Erythroblast (primary cell): ENCODE measurements at regions not wholly inside any gene's neighbourhood (a gene's known extent, or its start where the extent isn't known, plus 50 kb on each side); places are given as distances from the start of the nearest gene placed in this dataset.

Experiments used
- GATA1 ChIP-seq: IDR thresholded peaks from 2 replicates; pipeline ENCODE4 v1.6.1; 2011; ENCODE audit warnings: low read depth, mild to moderate bottlenecking, control low read depth, low read length, moderate library complexity
- POLR2A ChIP-seq: IDR thresholded peaks from 2 replicates; pipeline ENCODE4 v1.6.1; 2011; ENCODE audit warnings: mild to moderate bottlenecking, low read length

- TF ChIP-seq POLR2A (no peak), GATA1 (no peak)
These were observed 123.4 kb upstream of the STC2 start for GRCh38 chr5:173451651-173452050.
